Spleen (tissue), 11 donors: ENCODE measurements at regions not wholly inside any gene's neighbourhood (a gene's known extent, or its start where the extent isn't known, plus 50 kb on each side); places are given as distances from the start of the nearest gene placed in this dataset.

Source experiments
- DNase-seq: peaks from one replicate; pipeline ENCODE4 v3.0.0-alpha.2; 2020
- H3K27ac ChIP-seq, 8 donors: fragments of 200-600 bp; sonication (generic) in 7 of 8; 1 replicate in 4 of 8; 2 replicates in 4 of 8; pipeline versions ENCODE4 v1.5.0 to v1.8.0; 2016 to 2021; ENCODE audit warnings: inconsistent platforms in 4 of 8, mild to moderate bottlenecking in 4 of 8, moderate library complexity in 1 of 8
- H3K27me3 ChIP-seq, 7 donors: fragments of 200-600 bp; sonication (generic) in 6 of 7; replicated peaks in 1 of 7; 1 replicate in 4 of 7; 2 replicates in 3 of 7; pipeline versions ENCODE4 v1.5.0 to v1.8.0; 2016 to 2021; ENCODE audit warnings: inconsistent platforms in 3 of 7, mild to moderate bottlenecking in 1 of 7
- H3K36me3 ChIP-seq, 6 donors: fragments of 200-600 bp; sonication (generic) in 5 of 6; 1 replicate in 4 of 6; 2 replicates in 2 of 6; pipeline versions ENCODE4 v1.5.0 to v1.8.0; 2016 to 2021; ENCODE audit warnings: inconsistent platforms in 2 of 6
- H3K4me1 ChIP-seq, 6 donors: fragments of 200-600 bp; sonication (generic) in 5 of 6; 1 replicate in 3 of 6; 2 replicates in 3 of 6; pipeline versions ENCODE4 v1.5.0 to v1.8.0; 2016 to 2021; ENCODE audit warnings: inconsistent platforms in 3 of 6
- H3K4me3 ChIP-seq, 8 donors: fragments of 200-600 bp; sonication (generic) in 7 of 8; 1 replicate in 4 of 8; 2 replicates in 4 of 8; pipeline versions ENCODE4 v1.5.0 to v1.8.0; 2016 to 2021; ENCODE audit warnings: inconsistent platforms in 4 of 8, mild to moderate bottlenecking in 4 of 8, moderate library complexity in 2 of 8
- H3K9me3 ChIP-seq, 8 donors: fragments of 200-600 bp; sonication (generic) in 7 of 8; 1 replicate in 4 of 8; 2 replicates in 4 of 8; pipeline versions ENCODE4 v1.5.0 to v1.8.0; 2016 to 2021; ENCODE audit warnings: inconsistent platforms in 4 of 8
- CTCF ChIP-seq, 11 experiments: fragments of 200-600 bp in 7 of 11; fragments of 450-650 bp in 4 of 11; sonication (generic) in 4 of 11; IDR thresholded peaks in 8 of 11; conservative IDR thresholded peaks in 3 of 11; 1 replicate in 7 of 11; 2 replicates in 4 of 11; pipeline versions ENCODE4 v1.4.0 to v1.8.0; 2016 to 2021; ENCODE audit warnings: antibody characterized with exemption in 11 of 11, inconsistent platforms in 4 of 11, mild to moderate bottlenecking in 1 of 11
- POLR2A ChIP-seq, 3 donors: fragments of 450-650 bp; IDR thresholded peaks; one replicate each; pipeline ENCODE4 v1.5.1; 2017; ENCODE audit warnings: antibody characterized with exemption in 3 of 3, mild to moderate bottlenecking in 1 of 3
- POLR2AphosphoS5 ChIP-seq, 3 donors: sonication (generic); formaldehyde crosslinking; IDR thresholded peaks; one replicate each; pipeline ENCODE4 v1.5.1; 2017; ENCODE audit warnings: antibody characterized with exemption in 3 of 3
- WGBS, 5 donors: extraction: QIAGEN DNeasy Blood & Tissue Kit in 3 of 5; methylation state at CpG; one replicate each; pipeline versions ENCODE4 v1.1.5 to v1.1.7; 2013 to 2018; 5-methylcytosine and 5-hydroxymethylcytosine counted together
- intact Hi-C: fragments of 100-400 bp; cut with DNase I; formaldehyde crosslinking; loops from one replicate; pipeline ENCODE4 v1.15.0; 2023; ENCODE audit warnings: low total_unique reads
- donor health status: healthy with polysubstance abuse.
- donor health status: DM: no; HTN: no; CAD: no; lungs with moderate emphysema.
- donor health status: DM: no; HTN: no; CAD: no.
- donor health status: Bipolar disorder and iron deficiency.
- donor health status: healthy.
- donor health status: DM: no; HTN: no; CAD: no.
- donor health status: DM: yes; HTN: yes; CAD: no.

- Histone ChIP-seq H3K4me1 (peaks cover 0 to 7% (median 0%) of the 10 kb centered on the region in 6 donors), H3K27me3 (peaks cover 0 to 6% (median 0%) of the 10 kb centered on the region in 7 donors), H3K4me3 (no peak overlapping the region), H3K36me3 (no peaks in the 10 kb centered on the region), H3K9me3 (no peaks in the 10 kb centered on the region), H3K27ac (no peak overlapping the region)
- 87 to 95% (median 92%) methylated on average over 10 to 21 of the region's 21 CpGs for WGBS, 5 donors
- no peak for TF ChIP-seq POLR2A (IDR thresholded peaks at IDR 0.05)
- no peak for TF ChIP-seq POLR2AphosphoS5 (IDR thresholded peaks at IDR 0.05)
- TF ChIP-seq CTCF (IDR thresholded peaks at IDR 0.05 in 8 of 11, conservative IDR thresholded peaks at IDR 0.05 in 3 of 11), result no peak
- DNase-seq, result peak; percentile 64
- intact Hi-C loops, result no loop called here
Observed at GRCh38 chr2:239581352-239581901, 180.6 kb upstream of the HDAC4 start.

- Histone ChIP-seq H3K36me3 (no peaks in the 10 kb centered on the region), H3K4me3 (no peak overlapping the region), H3K4me1 (peaks cover 0 to 7% (median 0%) of the 10 kb centered on the region in 6 donors), H3K27ac (no peak overlapping the region), H3K9me3 (peaks cover 0 to 5% (median 0%) of the 10 kb centered on the region in 8 donors), H3K27me3 (peaks cover 0 to 6% (median 0%) of the 10 kb centered on the region in 7 donors)
- TF ChIP-seq POLR2AphosphoS5 (IDR thresholded peaks at IDR 0.05) (no peak), CTCF (IDR thresholded peaks at IDR 0.05 in 8 of 11, conservative IDR thresholded peaks at IDR 0.05 in 3 of 11) (no peak), POLR2A (IDR thresholded peaks at IDR 0.05) (no peak)
- intact Hi-C loops, result no loop called here
- no peak for DNase-seq
- 61 to 98% (median 93%) methylated on average over 3 of the region's 3 CpGs for WGBS, 5 donors
Observed at GRCh38 chr2:239580199-239580527, 179.3 kb upstream of the HDAC4 start.

GRCh38 chr2:239579524-239580198 lies 178.8 kb upstream of the HDAC4 start:
- DNase-seq, result peak; percentile 59
- WGBS, 5 donors, result 71 to 89% (median 83%) methylated on average over 7 of the region's 7 CpGs

More at GRCh38 chr2:239579524-239580198, 178.8 kb upstream of the HDAC4 start:
- TF ChIP-seq POLR2A (IDR thresholded peaks at IDR 0.05), result no peak
- TF ChIP-seq POLR2AphosphoS5 (IDR thresholded peaks at IDR 0.05), result no peak
- TF ChIP-seq CTCF (IDR thresholded peaks at IDR 0.05 in 8 of 11, conservative IDR thresholded peaks at IDR 0.05 in 3 of 11), result no peak
- Histone ChIP-seq H3K27me3 (peaks cover 0 to under 1% (median 0%) of the 10 kb centered on the region in 7 donors), H3K4me3 (no peak overlapping the region), H3K36me3 (no peaks in the 10 kb centered on the region), H3K27ac (no peak overlapping the region), H3K4me1 (peaks cover 0 to 10% (median 0%) of the 10 kb centered on the region in 6 donors), H3K9me3 (peaks cover 0 to 5% (median 0%) of the 10 kb centered on the region in 8 donors)
- intact Hi-C loops, result no loop called here
